GM19324 (cell line): ENCODE measurements at regions not wholly inside any gene's neighbourhood (a gene's known extent, or its start where the extent isn't known, plus 50 kb on each side); places are given as distances from the start of the nearest gene placed in this dataset.

ENCODE experiments used
- ATAC-seq: cut with Tn5 transposase; IDR thresholded peaks from one replicate; pipeline ENCODE4 v1.9.1; 2021; ENCODE audit warnings: mild to moderate bottlenecking, moderate library complexity; ENCODE audit not compliant: unreplicated experiment, low FRiP score

DNA sequence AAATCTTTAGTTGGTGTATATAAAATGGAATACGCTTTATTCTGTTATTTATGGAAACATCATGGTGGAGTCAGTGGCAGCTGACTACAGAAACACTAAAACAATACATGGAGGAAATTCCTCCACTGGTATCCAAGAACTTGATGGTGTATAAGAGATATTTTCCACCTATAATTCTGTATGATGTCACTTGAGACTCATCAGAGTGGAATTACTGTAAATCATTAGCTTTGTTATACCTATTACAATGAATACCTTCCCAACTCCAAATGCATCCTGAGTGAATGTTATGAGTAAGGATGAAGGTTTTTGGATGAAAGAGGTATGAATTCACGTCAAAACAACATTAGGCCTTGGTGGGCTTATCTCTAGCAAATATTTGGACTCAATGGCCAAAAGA, 258.5 kb upstream of the SORL1-AS1 start:
- ATAC-seq = no peak

DNA sequence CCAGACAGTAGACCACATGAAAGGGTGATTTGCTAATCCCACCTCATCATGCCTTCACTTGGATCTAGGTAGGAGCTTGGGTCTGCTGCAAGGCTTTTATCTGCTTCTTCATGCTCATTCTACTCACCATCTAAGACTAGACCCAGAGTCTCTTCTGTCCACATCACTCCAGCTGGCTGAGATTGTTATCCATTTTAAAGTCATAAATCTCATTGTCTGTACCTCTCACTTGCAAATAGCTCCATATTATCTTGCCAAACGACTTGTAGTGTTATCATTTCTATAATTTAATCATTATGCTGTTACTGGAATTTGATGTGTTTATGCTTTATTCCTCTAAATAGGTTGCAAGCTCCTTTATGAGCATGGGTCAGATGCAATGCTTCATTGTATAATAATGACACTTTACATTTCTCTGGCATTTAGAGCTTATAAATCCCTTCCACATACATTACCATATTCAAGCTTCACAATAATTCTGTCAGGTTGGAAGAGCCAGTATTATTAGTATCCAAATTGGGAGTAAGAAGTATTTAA, 254.2 kb upstream of the SORL1-AS1 start:
- ATAC-seq = no peak

DNA sequence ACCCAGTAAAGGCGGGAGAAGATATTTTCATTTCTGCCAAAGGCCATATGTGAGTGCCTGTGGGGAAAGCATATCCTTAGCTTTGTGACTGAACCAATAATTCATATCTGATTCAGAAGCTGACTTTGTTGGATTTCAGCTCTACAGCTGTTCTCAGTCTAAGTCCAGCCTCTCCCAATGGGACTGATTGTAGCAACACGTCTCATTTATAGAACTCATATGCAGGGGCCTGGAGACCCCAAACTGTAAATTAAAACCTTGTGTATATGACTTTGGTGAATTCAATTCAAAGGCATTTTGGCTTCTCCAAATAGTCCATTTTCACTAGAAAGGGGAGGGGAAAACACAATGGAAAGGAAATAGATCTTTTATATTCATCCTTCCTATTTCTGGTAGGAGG, 250.4 kb upstream of the SORL1-AS1 start:
- no peak for ATAC-seq

DNA sequence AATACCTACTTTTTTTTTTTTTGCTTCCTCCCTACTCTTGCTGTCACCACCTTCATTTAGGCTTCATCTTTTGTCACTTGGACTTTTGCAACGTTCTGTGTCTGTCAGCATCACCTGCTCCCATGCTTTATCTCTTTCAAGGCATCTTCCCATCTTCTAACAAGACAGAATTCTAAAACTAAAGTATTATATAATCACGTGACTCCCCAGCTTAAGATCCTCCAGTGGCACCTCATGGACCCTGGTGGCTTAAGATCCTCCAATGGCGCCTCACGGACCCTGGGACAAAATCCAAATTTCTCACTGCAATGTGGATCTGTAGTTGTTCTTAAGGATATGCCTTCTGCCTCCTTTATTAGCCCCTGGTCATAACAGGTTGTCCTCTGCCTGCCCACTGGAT, 248.2 kb upstream of the SORL1-AS1 start:
- ATAC-seq = no peak

DNA sequence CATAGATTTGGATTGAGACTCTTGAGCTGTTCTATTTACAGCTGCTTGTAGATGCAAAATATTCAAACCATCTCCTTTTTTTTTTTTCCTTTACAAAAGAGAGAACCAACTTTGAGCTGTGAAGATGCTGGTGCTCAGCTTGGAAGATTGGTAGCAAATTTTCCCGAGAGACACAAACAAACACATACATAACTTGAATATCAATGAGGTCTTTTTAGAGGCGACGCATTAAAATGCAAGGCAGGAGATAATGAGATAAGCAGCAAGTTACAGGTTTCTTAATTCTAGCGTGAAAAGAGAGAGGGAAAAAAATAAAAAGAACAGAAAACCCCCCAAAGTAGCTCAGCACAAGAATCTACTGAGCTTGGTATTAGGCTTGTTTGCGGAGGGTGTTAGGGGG, 247.0 kb upstream of the SORL1-AS1 start:
- ATAC-seq = no peak

DNA sequence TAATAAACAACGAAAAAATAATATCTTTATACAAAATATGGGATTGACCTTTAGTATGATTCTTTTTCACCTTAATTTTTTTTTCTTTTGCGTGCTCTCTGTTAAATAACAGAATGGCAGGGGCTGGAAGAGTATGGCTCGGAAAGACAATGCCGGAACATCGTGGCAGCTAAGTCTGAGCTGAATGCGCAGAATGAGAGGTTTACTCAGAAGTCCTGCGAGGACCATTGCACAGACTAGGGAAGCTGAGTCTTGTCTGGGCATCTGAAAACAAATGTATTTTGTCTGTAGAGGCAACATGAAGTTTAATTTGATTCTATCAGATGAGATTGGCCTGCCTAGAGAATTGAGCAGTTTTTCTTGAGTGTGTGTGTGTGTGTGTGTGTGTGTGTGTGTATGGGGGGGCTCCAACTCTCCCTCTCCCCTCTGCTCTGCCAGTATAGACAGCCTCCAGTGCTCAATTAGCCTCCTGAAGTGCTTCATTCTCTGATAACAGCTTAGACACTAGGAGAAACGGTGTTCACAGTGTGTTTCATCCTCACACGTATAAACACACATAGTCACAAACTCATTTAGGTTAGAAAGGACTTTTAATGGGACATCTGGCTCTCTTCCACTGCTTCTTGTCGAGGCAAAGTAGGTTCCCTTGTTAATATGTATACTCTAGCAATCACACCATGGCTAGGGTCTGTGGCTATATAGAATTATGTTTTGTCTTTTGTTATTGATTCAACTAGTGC, 244.3 kb upstream of the SORL1-AS1 start:
- no peak for ATAC-seq

DNA sequence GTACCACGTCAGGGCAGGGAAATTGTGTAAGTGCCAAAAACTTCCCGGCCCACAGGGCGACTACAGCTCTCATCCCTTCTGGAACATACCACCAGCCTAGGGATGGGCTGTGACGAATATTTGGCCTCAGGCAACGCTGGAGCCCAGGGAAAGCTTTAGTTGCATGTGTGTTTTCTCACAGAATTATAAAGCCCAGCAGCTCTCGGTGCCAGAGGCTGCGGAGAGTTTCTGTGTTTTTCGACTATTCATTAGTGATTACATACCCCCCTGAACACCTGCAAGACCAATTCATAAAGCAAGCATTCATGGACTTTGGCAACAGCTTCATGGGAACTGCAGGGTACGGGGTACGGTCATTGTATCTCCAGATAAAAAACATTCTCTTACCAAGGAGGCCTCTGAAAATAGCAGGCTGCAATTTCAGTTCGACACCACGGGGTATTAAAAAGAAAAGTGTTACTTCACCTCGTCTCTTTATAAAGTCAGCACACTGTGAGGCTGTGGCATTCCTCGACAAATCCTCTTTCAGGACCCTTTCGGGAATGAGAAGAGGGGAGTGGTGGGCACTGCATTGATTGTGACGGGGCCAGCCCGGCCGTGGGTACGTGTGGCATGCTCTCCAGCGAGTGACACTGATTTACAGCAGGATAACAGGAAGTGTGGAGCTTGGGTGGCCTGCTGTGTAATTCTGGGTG, 243.6 kb upstream of the SORL1-AS1 start:
- no peak for ATAC-seq

DNA sequence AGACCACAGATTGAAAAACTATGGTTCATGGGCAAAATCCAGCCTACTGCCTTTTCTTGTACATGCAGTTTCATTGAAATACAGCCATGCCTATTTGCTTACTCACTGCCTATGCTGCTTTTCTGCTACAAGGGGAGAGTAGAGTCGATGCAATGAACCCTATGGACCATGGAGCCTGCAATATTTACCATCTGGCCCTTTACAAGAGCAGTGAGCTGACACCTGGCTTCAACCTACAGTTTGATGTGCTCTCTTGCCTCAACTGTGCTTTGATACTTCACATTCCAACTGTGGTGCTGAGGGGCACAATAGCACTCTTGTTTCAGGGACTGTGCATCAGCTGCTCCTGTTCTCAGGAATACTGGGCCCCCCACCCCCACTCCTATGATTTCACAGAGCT, 239.5 kb upstream of the SORL1-AS1 start:
- ATAC-seq = no peak

DNA sequence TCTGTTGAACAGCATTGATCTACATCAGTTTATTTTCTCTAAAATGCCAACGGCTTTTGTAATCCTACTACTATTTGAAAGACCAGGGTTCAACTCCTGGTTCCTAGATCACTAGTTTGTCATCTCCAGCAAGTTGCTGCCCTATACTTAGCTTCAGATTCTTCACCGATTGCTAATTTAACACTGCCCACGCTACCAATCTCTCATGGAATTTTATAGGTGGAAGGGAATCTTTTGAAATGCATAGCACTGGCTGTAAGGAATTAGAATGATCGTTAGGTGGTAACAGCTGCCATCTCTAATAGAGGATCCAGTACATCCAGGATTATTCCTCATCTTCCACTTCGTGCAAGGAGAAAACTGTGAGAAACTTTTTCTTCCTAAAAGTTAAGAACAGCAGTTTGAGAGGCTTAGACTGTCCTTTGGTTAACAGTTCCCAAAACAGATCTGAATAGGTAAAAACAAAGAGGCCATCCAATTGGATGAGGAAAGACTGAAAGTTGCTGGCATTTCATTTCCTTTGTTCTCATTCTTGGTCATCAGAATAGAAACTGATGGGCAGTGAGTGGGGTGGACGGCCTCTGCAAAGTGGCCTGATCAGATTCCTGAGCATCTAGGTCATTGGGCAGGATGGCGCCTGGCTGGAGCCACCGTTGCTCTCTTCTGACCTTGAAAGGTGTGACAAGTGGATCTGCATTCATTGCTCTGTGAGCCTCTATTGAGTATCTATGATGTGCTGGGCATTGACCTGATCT, 236.3 kb upstream of the SORL1-AS1 start:
- ATAC-seq = no peak

DNA sequence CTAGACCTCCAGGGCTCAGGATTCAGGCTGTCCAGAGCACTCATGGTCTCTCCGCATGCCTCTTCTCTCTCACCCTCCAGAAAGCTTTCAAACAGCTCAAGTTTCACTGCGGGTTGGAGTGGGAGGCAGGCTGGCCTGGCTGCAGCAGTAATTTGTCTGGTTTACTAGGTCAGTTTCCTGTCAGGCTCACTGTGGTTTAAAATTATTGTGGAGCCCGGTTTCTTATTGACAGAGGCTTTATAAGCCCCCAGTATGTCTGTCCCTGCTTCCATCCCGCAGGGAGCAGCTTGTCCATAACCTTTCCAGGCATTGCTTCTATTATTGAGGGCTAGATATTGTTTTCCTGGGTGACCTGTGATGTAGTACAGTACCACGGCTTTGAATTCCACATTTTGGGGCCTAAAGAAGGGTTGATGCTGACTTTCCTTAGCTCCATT, 235.3 kb upstream of the SORL1-AS1 start:
- ATAC-seq = no peak

DNA sequence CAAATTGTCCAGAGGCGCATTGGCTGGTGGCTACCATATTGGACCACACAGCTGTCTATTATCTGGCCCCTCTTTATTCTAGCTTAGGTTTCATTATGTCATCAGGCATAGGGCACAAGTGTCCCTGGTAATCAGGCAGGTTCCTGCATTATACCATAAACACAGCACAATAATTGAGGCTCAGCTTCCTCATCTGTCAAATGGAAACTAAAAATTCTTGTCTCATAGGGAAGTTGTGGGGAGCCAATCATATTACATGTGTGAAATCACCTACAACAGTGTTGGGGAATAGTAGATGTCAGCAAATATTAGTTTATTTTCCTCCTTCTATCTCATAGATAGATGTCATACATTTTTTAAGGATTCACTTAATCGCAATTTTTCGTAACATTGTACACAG, 231.0 kb upstream of the SORL1-AS1 start:
- no peak for ATAC-seq
